Activated B cell treated with CpG ODN at 0.5 μM for 24 hours (primary cell): ENCODE measurements at regions not wholly inside any gene's neighbourhood (a gene's known extent, or its start where the extent isn't known, plus 50 kb on each side); places are given as distances from the start of the nearest gene placed in this dataset.

Source experiments
- ATAC-seq: fragments of 200-7000 bp; cut with Tn5 transposase; one replicate; pipeline ENCODE4 v1.10.0; 2021; ENCODE audit warnings: low read depth, mild to moderate bottlenecking, moderate library complexity
- CTCF ChIA-PET: fragments of 350-600 bp; sonication (Branson Sonifier 250); formaldehyde crosslinking; loops from one replicate; lab custom pipeline; 2021; ENCODE audit warnings: antibody characterized with exemption; lab: Charles Lee
- POLR2A ChIA-PET: fragments of 350-600 bp; sonication (Branson Sonifier 250); formaldehyde crosslinking; loops from one replicate; lab custom pipeline; 2021; ENCODE audit warnings: antibody characterized with exemption; lab: Charles Lee
- DNase-seq: peaks from one replicate; pipeline ENCODE4 v3.0.0; 2022
- H3K27ac Mint-ChIP-seq: one replicate; pipeline ENCODE4 v1.8.0; 2020; ENCODE audit warnings: mixed read lengths
- H3K27me3 Mint-ChIP-seq: one replicate; pipeline ENCODE4 v1.8.0; 2021; ENCODE audit warnings: mixed read lengths
- H3K36me3 Mint-ChIP-seq: one replicate; pipeline ENCODE4 v1.8.0; 2021; ENCODE audit warnings: low read depth, mixed read lengths
- H3K4me1 Mint-ChIP-seq: one replicate; pipeline ENCODE4 v1.8.0; 2021; ENCODE audit warnings: mixed read lengths
- H3K4me3 Mint-ChIP-seq: one replicate; pipeline ENCODE4 v1.8.0; 2020; ENCODE audit warnings: mild to moderate bottlenecking, mixed read lengths
- H3K9me3 Mint-ChIP-seq: one replicate; pipeline ENCODE4 v1.8.0; 2020; ENCODE audit warnings: mixed read lengths
- CTCF ChIP-seq: fragments of 200-600 bp; IDR thresholded peaks from one replicate; pipeline ENCODE4 v1.8.0; 2022; ENCODE audit warnings: antibody characterized with exemption, mild to moderate bottlenecking
- intact Hi-C: fragments of 100-400 bp; cut with micrococcal nuclease; formaldehyde crosslinking; loops from one replicate; pipeline ENCODE4 v1.15.1; 2024

GRCh38 chr10:20627946-20628507 lies 269.1 kb downstream of the NEBL start:
- Mint-ChIP-seq H3K36me3 (no peaks in the 10 kb centered on the region), H3K4me1 (no peaks in the 10 kb centered on the region), H3K9me3 (no peaks in the 10 kb centered on the region), H3K4me3 (no peak overlapping the region), H3K27me3 (no peaks in the 10 kb centered on the region), H3K27ac (no peak overlapping the region)
- TF ChIP-seq CTCF, result no peak
- CTCF ChIA-PET, result no interaction called here
- intact Hi-C loops, result no loop called here
- ATAC-seq, result no peak
- DNase-seq, result no peak
- POLR2A ChIA-PET, result no interaction called here

- intact Hi-C loops, result no loop called here
- ATAC-seq, result no peak
- Mint-ChIP-seq H3K4me1 (no peaks in the 10 kb centered on the region), H3K9me3 (no peaks in the 10 kb centered on the region), H3K4me3 (no peak overlapping the region), H3K27me3 (no peaks in the 10 kb centered on the region), H3K36me3 (no peaks in the 10 kb centered on the region), H3K27ac (no peak overlapping the region)
- POLR2A ChIA-PET, result no interaction called here
- DNase-seq, result no peak
- CTCF ChIA-PET, result no interaction called here
- TF ChIP-seq CTCF, result no peak
Measured at GRCh38 chr10:20627087-20627486, 270.0 kb downstream of the NEBL start.

- no peak overlapping the region for H3K4me3 Mint-ChIP-seq
- no peak for ATAC-seq
- no peaks in the 10 kb centered on the region for H3K9me3 Mint-ChIP-seq
- ChIA-PET CTCF (no interaction called here), POLR2A (no interaction called here)
- no peaks in the 10 kb centered on the region for H3K36me3 Mint-ChIP-seq
- no peak for DNase-seq
- no peaks in the 10 kb centered on the region for H3K4me1 Mint-ChIP-seq
- no peak for TF ChIP-seq CTCF
- H3K27me3 Mint-ChIP-seq, result no peaks in the 10 kb centered on the region
- H3K27ac Mint-ChIP-seq, result no peak overlapping the region
- intact Hi-C loops, result no loop called here
Measured at GRCh38 chr10:20625868-20626267, 271.2 kb downstream of the NEBL start.

- TF ChIP-seq CTCF, result no peak
- no peaks in the 10 kb centered on the region for H3K36me3 Mint-ChIP-seq
- intact Hi-C loops, result no loop called here
- no peak overlapping the region for H3K4me3 Mint-ChIP-seq
- ATAC-seq, result no peak
- no peak overlapping the region for H3K27ac Mint-ChIP-seq
- no peaks in the 10 kb centered on the region for H3K27me3 Mint-ChIP-seq
- H3K9me3 Mint-ChIP-seq, result no peaks in the 10 kb centered on the region
- POLR2A ChIA-PET, result no interaction called here
- H3K4me1 Mint-ChIP-seq, result no peaks in the 10 kb centered on the region
- CTCF ChIA-PET, result no interaction called here
- DNase-seq, result no peak
Measured at GRCh38 chr10:20624642-20625041, 272.5 kb downstream of the NEBL start.

- no peaks in the 10 kb centered on the region for H3K9me3 Mint-ChIP-seq
- ChIA-PET POLR2A (no interaction called here), CTCF (no interaction called here)
- no peaks in the 10 kb centered on the region for H3K4me1 Mint-ChIP-seq
- intact Hi-C loops, result no loop called here
- ATAC-seq, result no peak
- no peak overlapping the region for H3K27ac Mint-ChIP-seq
- no peak for TF ChIP-seq CTCF
- H3K36me3 Mint-ChIP-seq, result no peaks in the 10 kb centered on the region
- no peaks in the 10 kb centered on the region for H3K27me3 Mint-ChIP-seq
- DNase-seq, result no peak
- no peak overlapping the region for H3K4me3 Mint-ChIP-seq
Measured at GRCh38 chr10:20623546-20623945, 273.6 kb downstream of the NEBL start.
